ENCODE measurements at regions not wholly inside any gene's neighbourhood (a gene's known extent, or its start where the extent isn't known, plus 50 kb on each side); places are given as distances from the start of the nearest gene placed in this dataset.

GRCh38 chr2:122363885-122364284, 608.4 kb downstream of the TSN start:
- Histone ChIP-seq H4K20me1 (ENCODE audit: insufficient read depth, low read length) (no peaks in the 10 kb centered on the region), H3K9me3 (replicated peaks in 1 of 2; ENCODE audit: control insufficient read depth in 1 of 2, insufficient read depth in 1 of 2, low read length in 2 of 2) (no peaks in the 10 kb centered on the region), H3K4me2 (replicated peaks; ENCODE audit: extremely low read depth, low read length, poor library complexity, severe bottlenecking) (no peak overlapping the region), H3K36me3 (replicated peaks in 1 of 2; ENCODE audit: control insufficient read depth in 1 of 2, insufficient read depth in 2 of 2, low read length in 2 of 2) (no peaks in the 10 kb centered on the region), H3K4me1 (ENCODE audit: control insufficient read depth in 1 of 2, insufficient read depth in 2 of 2, low read length in 2 of 2) (no peaks in the 10 kb centered on the region), H3K27me3 (ENCODE audit: control insufficient read depth in 2 of 2, insufficient read depth in 2 of 2, low read length in 2 of 2) (no peaks in the 10 kb centered on the region), H2AFZ (ENCODE audit: insufficient read depth, low read depth, low read length, poor library complexity, severe bottlenecking) (no peak overlapping the region), H3K9ac (ENCODE audit: insufficient read depth, low read length, poor library complexity, severe bottlenecking) (no peak overlapping the region), H3K27ac (ENCODE audit: low read depth in 1 of 2, low read length in 2 of 2) (no peak overlapping the region), H3K79me2 (ENCODE audit: insufficient read depth, low read length) (no peaks in the 10 kb centered on the region), H3K4me3 (replicated peaks in 1 of 3; ENCODE audit: low read depth in 2 of 3, low read length in 3 of 3) (no peak overlapping the region)
- no peak for DNase-seq
- intact Hi-C loops (cut with micrococcal nuclease), result no loop called here
- H3K27me3 Mint-ChIP-seq (ENCODE audit: low read depth in 3 of 3), result peaks cover 0 to 4% (median 0%) of the 10 kb centered on the region in 3 donors
- no peak overlapping the region for H3K4me3 Mint-ChIP-seq
- WGBS (ENCODE audit: insufficient coverage), result no CpG with 5 or more reads among the region's 2 CpGs
- TF ChIP-seq, protein P1, sequence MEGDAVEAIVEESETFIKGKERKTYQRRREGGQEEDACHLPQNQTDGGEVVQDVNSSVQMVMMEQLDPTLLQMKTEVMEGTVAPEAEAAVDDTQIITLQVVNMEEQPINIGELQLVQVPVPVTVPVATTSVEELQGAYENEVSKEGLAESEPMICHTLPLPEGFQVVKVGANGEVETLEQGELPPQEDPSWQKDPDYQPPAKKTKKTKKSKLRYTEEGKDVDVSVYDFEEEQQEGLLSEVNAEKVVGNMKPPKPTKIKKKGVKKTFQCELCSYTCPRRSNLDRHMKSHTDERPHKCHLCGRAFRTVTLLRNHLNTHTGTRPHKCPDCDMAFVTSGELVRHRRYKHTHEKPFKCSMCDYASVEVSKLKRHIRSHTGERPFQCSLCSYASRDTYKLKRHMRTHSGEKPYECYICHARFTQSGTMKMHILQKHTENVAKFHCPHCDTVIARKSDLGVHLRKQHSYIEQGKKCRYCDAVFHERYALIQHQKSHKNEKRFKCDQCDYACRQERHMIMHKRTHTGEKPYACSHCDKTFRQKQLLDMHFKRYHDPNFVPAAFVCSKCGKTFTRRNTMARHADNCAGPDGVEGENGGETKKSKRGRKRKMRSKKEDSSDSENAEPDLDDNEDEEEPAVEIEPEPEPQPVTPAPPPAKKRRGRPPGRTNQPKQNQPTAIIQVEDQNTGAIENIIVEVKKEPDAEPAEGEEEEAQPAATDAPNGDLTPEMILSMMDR (IDR thresholded peaks at IDR 0.05), result no peak
- peak overlapping the region in 1 of 7 donors; percentile 11 for H3K27ac Mint-ChIP-seq
- H3K4me1 Mint-ChIP-seq, result no peaks in the 10 kb centered on the region
- peaks cover 0 to 4% (median 0%) of the 10 kb centered on the region in 7 donors for H3K9me3 Mint-ChIP-seq
- H3K36me3 Mint-ChIP-seq, result no peaks in the 10 kb centered on the region

DNA sequence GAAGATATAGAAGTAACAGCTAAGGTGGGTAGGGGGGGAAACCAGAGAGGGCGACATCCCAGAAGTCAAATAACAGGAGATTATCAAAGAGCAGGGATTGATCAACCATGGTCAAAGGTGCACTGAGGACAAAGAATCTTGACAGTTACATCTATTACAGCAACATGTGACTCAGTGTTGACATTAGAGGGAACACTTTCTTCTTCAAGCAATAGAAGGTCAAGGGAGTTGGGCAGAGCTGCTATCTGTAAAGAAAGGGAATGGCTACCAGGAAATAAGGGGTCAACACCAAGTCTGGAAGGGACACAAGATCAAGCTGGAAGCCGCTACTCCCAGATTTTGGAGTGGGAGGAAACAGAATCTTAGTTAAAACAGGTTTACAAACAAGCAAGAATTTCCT, 611.0 kb downstream of the TSN start:
- Mint-ChIP-seq H3K4me3 (no peak overlapping the region), H3K36me3 (no peaks in the 10 kb centered on the region), H3K4me1 (no peaks in the 10 kb centered on the region), H3K9me3 (peaks cover 0 to 7% (median 1%) of the 10 kb centered on the region in 7 donors), H3K27me3 (ENCODE audit: low read depth in 3 of 3) (peaks cover 0 to 4% (median 0%) of the 10 kb centered on the region in 3 donors), H3K27ac (no peak overlapping the region)
- no peaks in the 10 kb centered on the region for H4K20me1 ChIP-seq (ENCODE audit: insufficient read depth, low read length)
- no peaks in the 10 kb centered on the region for H3K36me3 ChIP-seq (replicated peaks in 1 of 2; ENCODE audit: control insufficient read depth in 1 of 2, insufficient read depth in 2 of 2, low read length in 2 of 2)
- H3K79me2 ChIP-seq (ENCODE audit: insufficient read depth, low read length), result no peaks in the 10 kb centered on the region
- no peak overlapping the region for H2AFZ ChIP-seq (ENCODE audit: insufficient read depth, low read depth, low read length, poor library complexity, severe bottlenecking)
- H3K9me3 ChIP-seq (replicated peaks in 1 of 2; ENCODE audit: control insufficient read depth in 1 of 2, insufficient read depth in 1 of 2, low read length in 2 of 2), result no peaks in the 10 kb centered on the region
- DNase-seq, result no peak
- no peak overlapping the region for H3K9ac ChIP-seq (ENCODE audit: insufficient read depth, low read length, poor library complexity, severe bottlenecking)
- H3K27me3 ChIP-seq (ENCODE audit: control insufficient read depth in 2 of 2, insufficient read depth in 2 of 2, low read length in 2 of 2), result no peaks in the 10 kb centered on the region
- intact Hi-C loops (cut with micrococcal nuclease), result no loop called here
- no peaks in the 10 kb centered on the region for H3K4me1 ChIP-seq (ENCODE audit: control insufficient read depth in 1 of 2, insufficient read depth in 2 of 2, low read length in 2 of 2)
- H3K27ac ChIP-seq (ENCODE audit: low read depth in 1 of 2, low read length in 2 of 2), result no peak overlapping the region
- no peak overlapping the region for H3K4me2 ChIP-seq (replicated peaks; ENCODE audit: extremely low read depth, low read length, poor library complexity, severe bottlenecking)
- 91% methylated on average over 2 of the region's 2 CpGs for WGBS (ENCODE audit: insufficient coverage)
- TF ChIP-seq, protein P1 (IDR thresholded peaks at IDR 0.05), result no peak
- H3K4me3 ChIP-seq (replicated peaks in 1 of 3; ENCODE audit: low read depth in 2 of 3, low read length in 3 of 3), result no peak overlapping the region
